G401 (cell line): ENCODE measurements at regions not wholly inside any gene's neighbourhood (a gene's known extent, or its start where the extent isn't known, plus 50 kb on each side); places are given as distances from the start of the nearest gene placed in this dataset.
A peak's percentile ranks its signal among the peaks of the same experiment; 100 is the strongest.

ENCODE experiments used
- DNase-seq: peaks from one replicate; pipeline ENCODE4 v3.0.0-alpha.2; 2015; ENCODE audit warnings: low spot score
- in situ Hi-C: cut with HindIII; loops from 2 replicates; pipeline ENCODE4 v1.10.0; 2016; ENCODE audit warnings: low sequenced_read_pairs, mixed read lengths

- in situ Hi-C loops: no loop called here
- no peak for DNase-seq
Observed at GRCh38 chr1:222256058-222256457, 291.8 kb downstream of the HHIPL2 start.

GRCh38 chr1:222252788-222253187, 295.1 kb downstream of the HHIPL2 start:
- in situ Hi-C loops: no loop called here
- DNase-seq: no peak

- no peak for DNase-seq
- in situ Hi-C loops: no loop called here
Observed at GRCh38 chr1:222251847-222252246, 296.1 kb downstream of the HHIPL2 start.

GRCh38 chr1:222250376-222250775, 297.5 kb downstream of the HHIPL2 start:
- DNase-seq: no peak
- in situ Hi-C loops: no loop called here

GRCh38 chr1:222247811-222248310, 300.0 kb downstream of the HHIPL2 start:
- in situ Hi-C loops: no loop called here
- DNase-seq: peak; percentile 96

GRCh38 chr1:222247081-222247480, 300.8 kb downstream of the HHIPL2 start:
- peak; percentile 10 for DNase-seq
- in situ Hi-C loops: no loop called here

- in situ Hi-C loops: no loop called here
- DNase-seq: no peak
Observed at GRCh38 chr1:222243902-222244301, 304.0 kb downstream of the HHIPL2 start.

GRCh38 chr1:222242492-222242891, 305.4 kb downstream of the HHIPL2 start:
- no peak for DNase-seq
- in situ Hi-C loops: no loop called here

- no peak for DNase-seq
- in situ Hi-C loops: no loop called here
Observed at GRCh38 chr1:222241410-222241809, 306.5 kb downstream of the HHIPL2 start.

- DNase-seq: no peak
Observed at GRCh38 chr1:222240536-222241181, 307.2 kb downstream of the HHIPL2 start.

GRCh38 chr1:222239130-222239529, 308.8 kb downstream of the HHIPL2 start:
- DNase-seq: no peak
- in situ Hi-C loops: no loop called here

More at GRCh38 chr1:222240536-222241181, 307.2 kb downstream of the HHIPL2 start:
- in situ Hi-C loops: no loop called here

- no peak for DNase-seq
- in situ Hi-C loops: no loop called here
Observed at GRCh38 chr1:222234351-222234750, 313.6 kb downstream of the HHIPL2 start.

GRCh38 chr1:222233444-222234158, 314.3 kb downstream of the HHIPL2 start:
- in situ Hi-C loops: no loop called here
- DNase-seq: no peak

- DNase-seq: no peak
- in situ Hi-C loops: no loop called here
Observed at GRCh38 chr1:222232842-222233241, 315.1 kb downstream of the HHIPL2 start.

GRCh38 chr1:222229672-222230312, 318.1 kb downstream of the HHIPL2 start:
- in situ Hi-C loops: no loop called here
- no peak for DNase-seq

GRCh38 chr1:222225316-222225691, 322.6 kb downstream of the HHIPL2 start:
- DNase-seq: no peak
- in situ Hi-C loops: no loop called here

GRCh38 chr1:222224636-222225315, 323.1 kb downstream of the HHIPL2 start:
- no peak for DNase-seq
- in situ Hi-C loops: no loop called here

- in situ Hi-C loops: no loop called here
Observed at GRCh38 chr1:222224156-222224555, 323.7 kb downstream of the HHIPL2 start.

GRCh38 chr1:222223010-222223409, 324.9 kb downstream of the HHIPL2 start:
- in situ Hi-C loops: no loop called here
- no peak for DNase-seq

More at GRCh38 chr1:222224156-222224555, 323.7 kb downstream of the HHIPL2 start:
- DNase-seq: no peak
